ENCODE measurements at regions not wholly inside any gene's neighbourhood (a gene's known extent, or its start where the extent isn't known, plus 50 kb on each side); places are given as distances from the start of the nearest gene placed in this dataset.

GRCh38 chr5:37957218-37957617 is 117.4 kb upstream of the GDNF start:
- Histone ChIP-seq H3K79me2 (ENCODE audit: insufficient read depth, low read length) (no peaks in the 10 kb centered on the region), H3K36me3 (ENCODE audit: insufficient read depth, low read length) (no peaks in the 10 kb centered on the region), H3K27me3 (ENCODE audit: insufficient read depth, low read length) (no peaks in the 10 kb centered on the region), H3K4me1 (ENCODE audit: insufficient read depth, low read length) (no peaks in the 10 kb centered on the region), H3K9ac (ENCODE audit: low read length) (no peak overlapping the region), H3K27ac (ENCODE audit: low read depth, low read length) (no peak overlapping the region), H4K20me1 (ENCODE audit: insufficient read depth, low read length) (no peaks in the 10 kb centered on the region), H2AFZ (ENCODE audit: low read depth, low read length) (no peak overlapping the region), H3K4me3 (ENCODE audit: insufficient read depth, low read depth, low read length) (no peak overlapping the region), H3K4me2 (ENCODE audit: low read length) (no peak overlapping the region), H3K9me3 (ENCODE audit: insufficient read depth, low read depth, low read length) (peaks cover 3% of the 10 kb centered on the region)
- Mint-ChIP-seq H3K9me3 (ENCODE audit: unreplicated experiment) (peaks cover 14% of the 10 kb centered on the region), H3K27me3 (ENCODE audit: low read depth, unreplicated experiment) (no peaks in the 10 kb centered on the region), H3K4me3 (ENCODE audit: unreplicated experiment) (no peak overlapping the region), H3K27ac (ENCODE audit: unreplicated experiment) (no peak overlapping the region), H3K36me3 (ENCODE audit: low read depth, unreplicated experiment) (no peaks in the 10 kb centered on the region), H3K4me1 (ENCODE audit: low read depth, unreplicated experiment) (no peaks in the 10 kb centered on the region)
- DNase-seq (ENCODE audit: low read depth) (no peak), FAIRE-seq (no peak)
- no peak for TF ChIP-seq CTCF (IDR thresholded peaks at IDR 0.05; ENCODE audit: insufficient read depth, low read depth, low read length)
- no peak for TF ChIP-seq EZH2 (IDR thresholded peaks at IDR 0.05; ENCODE audit: insufficient read depth, low read length)

GRCh38 chr5:37955748-37956147 is 115.9 kb upstream of the GDNF start:
- no peak overlapping the region for H3K4me3 Mint-ChIP-seq (ENCODE audit: unreplicated experiment)
- H3K36me3 Mint-ChIP-seq (ENCODE audit: low read depth, unreplicated experiment), result no peaks in the 10 kb centered on the region
- no peak overlapping the region for H3K27ac Mint-ChIP-seq (ENCODE audit: unreplicated experiment)
- H3K9me3 Mint-ChIP-seq (ENCODE audit: unreplicated experiment), result peaks cover 14% of the 10 kb centered on the region
- H3K4me1 Mint-ChIP-seq (ENCODE audit: low read depth, unreplicated experiment), result no peaks in the 10 kb centered on the region
- no peak overlapping the region for H2AFZ ChIP-seq (ENCODE audit: low read depth, low read length)
- no peaks in the 10 kb centered on the region for H3K36me3 ChIP-seq (ENCODE audit: insufficient read depth, low read length)
- DNase-seq (ENCODE audit: low read depth), result no peak
- H3K4me2 ChIP-seq (ENCODE audit: low read length), result no peak overlapping the region
- no peak for FAIRE-seq
- H3K9me3 ChIP-seq (ENCODE audit: insufficient read depth, low read depth, low read length), result peaks cover 3% of the 10 kb centered on the region
- H3K4me1 ChIP-seq (ENCODE audit: insufficient read depth, low read length), result no peaks in the 10 kb centered on the region
- no peaks in the 10 kb centered on the region for H3K79me2 ChIP-seq (ENCODE audit: insufficient read depth, low read length)
- H3K27ac ChIP-seq (ENCODE audit: low read depth, low read length), result no peak overlapping the region
- no peaks in the 10 kb centered on the region for H3K27me3 Mint-ChIP-seq (ENCODE audit: low read depth, unreplicated experiment)
- H3K27me3 ChIP-seq (ENCODE audit: insufficient read depth, low read length), result no peaks in the 10 kb centered on the region
- TF ChIP-seq EZH2 (IDR thresholded peaks at IDR 0.05; ENCODE audit: insufficient read depth, low read length) (no peak), CTCF (IDR thresholded peaks at IDR 0.05; ENCODE audit: insufficient read depth, low read depth, low read length) (no peak)
- H3K4me3 ChIP-seq (ENCODE audit: insufficient read depth, low read depth, low read length), result no peak overlapping the region
- no peak overlapping the region for H3K9ac ChIP-seq (ENCODE audit: low read length)
- no peaks in the 10 kb centered on the region for H4K20me1 ChIP-seq (ENCODE audit: insufficient read depth, low read length)

GRCh38 chr5:37954561-37954960 is 114.7 kb upstream of the GDNF start:
- no peaks in the 10 kb centered on the region for H3K4me1 Mint-ChIP-seq (ENCODE audit: low read depth, unreplicated experiment)
- Histone ChIP-seq H2AFZ (ENCODE audit: low read depth, low read length) (no peak overlapping the region), H3K4me3 (ENCODE audit: insufficient read depth, low read depth, low read length) (no peak overlapping the region), H3K27me3 (ENCODE audit: insufficient read depth, low read length) (no peaks in the 10 kb centered on the region), H3K36me3 (ENCODE audit: insufficient read depth, low read length) (no peaks in the 10 kb centered on the region), H3K27ac (ENCODE audit: low read depth, low read length) (no peak overlapping the region), H3K4me2 (ENCODE audit: low read length) (no peak overlapping the region), H4K20me1 (ENCODE audit: insufficient read depth, low read length) (no peaks in the 10 kb centered on the region), H3K9me3 (ENCODE audit: insufficient read depth, low read depth, low read length) (peaks cover 3% of the 10 kb centered on the region), H3K9ac (ENCODE audit: low read length) (no peak overlapping the region), H3K4me1 (ENCODE audit: insufficient read depth, low read length) (no peaks in the 10 kb centered on the region), H3K79me2 (ENCODE audit: insufficient read depth, low read length) (no peaks in the 10 kb centered on the region)
- H3K27me3 Mint-ChIP-seq (ENCODE audit: low read depth, unreplicated experiment), result no peaks in the 10 kb centered on the region
- no peak for DNase-seq (ENCODE audit: low read depth)
- no peak for FAIRE-seq
- H3K9me3 Mint-ChIP-seq (ENCODE audit: unreplicated experiment), result peaks cover 15% of the 10 kb centered on the region
- no peak for TF ChIP-seq CTCF (IDR thresholded peaks at IDR 0.05; ENCODE audit: insufficient read depth, low read depth, low read length)
- no peak overlapping the region for H3K27ac Mint-ChIP-seq (ENCODE audit: unreplicated experiment)
- H3K4me3 Mint-ChIP-seq (ENCODE audit: unreplicated experiment), result no peak overlapping the region
- H3K36me3 Mint-ChIP-seq (ENCODE audit: low read depth, unreplicated experiment), result no peaks in the 10 kb centered on the region
